HG02885 (cell line): ENCODE measurements at regions not wholly inside any gene's neighbourhood (a gene's known extent, or its start where the extent isn't known, plus 50 kb on each side); places are given as distances from the start of the nearest gene placed in this dataset.
"Not testable (repeated sequence)": the region's sequence is repeated elsewhere in the genome, so short reads cannot be mapped to it uniquely, and the experiment has no call there.

Experiments used
- ATAC-seq: cut with Tn5 transposase; IDR thresholded peaks from one replicate; pipeline ENCODE4 v1.9.1; 2021; ENCODE audit warnings: mild to moderate bottlenecking; ENCODE audit not compliant: unreplicated experiment, poor library complexity

DNA sequence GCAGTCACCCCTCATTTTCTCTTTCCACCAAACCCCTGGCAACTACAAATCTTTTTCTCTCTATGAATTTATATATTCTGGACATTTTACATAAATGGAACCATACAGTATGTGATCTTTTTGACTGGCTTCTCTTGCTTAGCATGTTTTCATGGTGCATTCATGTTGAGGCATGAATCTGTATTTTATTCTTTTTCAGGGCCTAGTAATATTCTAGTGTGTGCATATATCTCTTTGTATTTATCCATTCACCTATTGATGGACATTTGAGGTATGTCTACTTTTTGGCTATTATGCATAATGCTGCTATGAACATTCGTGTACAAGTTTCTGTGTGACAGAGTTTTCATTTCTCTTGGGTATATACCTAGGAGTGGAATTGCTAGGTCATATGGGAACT lies 78.2 kb downstream of the HACD1 start:
- no peak for ATAC-seq

DNA sequence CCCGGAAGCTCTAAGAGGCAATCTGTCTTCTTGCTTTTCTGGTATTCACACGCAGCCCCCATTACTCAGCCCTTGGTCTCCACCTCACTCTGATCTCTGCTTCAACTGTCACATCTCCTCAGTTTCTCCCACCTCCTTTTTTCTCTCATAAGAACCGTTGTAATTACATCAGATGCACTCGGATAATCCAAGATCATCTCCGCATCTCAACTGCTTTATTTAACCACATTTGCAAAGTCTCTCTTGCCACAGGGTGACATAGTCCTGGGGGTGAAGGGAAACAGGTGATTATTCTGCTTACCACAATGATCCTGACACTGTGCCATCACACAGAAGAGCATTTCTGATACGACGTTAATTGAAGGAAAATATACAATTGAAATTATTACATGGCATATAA lies 79.9 kb downstream of the HACD1 start:
- no peak for ATAC-seq

DNA sequence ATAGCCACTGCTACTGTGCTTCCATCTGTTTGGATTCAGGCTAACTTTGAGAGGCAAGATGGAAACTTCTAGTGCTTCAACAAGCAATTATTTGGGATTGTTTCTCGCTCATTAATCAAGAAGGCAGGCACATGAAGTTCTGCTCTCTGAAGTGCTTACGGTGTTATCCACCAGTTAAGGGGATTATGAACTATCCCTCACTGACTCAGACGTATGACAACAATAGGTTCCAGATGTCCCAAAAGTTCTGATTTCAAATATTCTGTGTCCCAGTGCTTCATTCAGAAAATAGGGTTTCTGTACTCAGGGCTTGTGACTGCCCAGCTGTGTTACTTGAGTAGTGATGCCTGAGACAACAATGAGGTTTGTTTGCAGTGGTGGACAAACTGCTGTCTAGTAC lies 81.0 kb downstream of the HACD1 start:
- ATAC-seq = no peak

DNA sequence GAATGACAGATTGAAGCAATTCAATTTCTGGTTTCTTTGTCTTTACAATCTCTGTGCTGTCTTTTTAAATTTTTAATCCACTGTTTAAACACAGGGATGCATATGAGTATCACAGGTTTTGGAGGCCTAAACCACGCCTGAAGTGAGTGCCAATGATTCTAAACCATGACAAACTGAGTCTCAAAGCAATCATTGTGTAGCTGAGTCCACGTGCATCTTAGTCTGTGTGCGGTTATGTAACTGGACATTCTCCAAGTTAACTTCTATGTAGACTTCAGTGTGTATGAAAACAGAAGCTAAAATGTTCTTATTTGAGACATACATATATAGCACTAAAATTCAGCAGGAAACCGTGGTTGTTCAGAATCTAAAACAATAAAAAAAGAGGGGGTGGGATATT lies 79.3 kb upstream of the ST8SIA6 start:
- ATAC-seq = no peak

DNA sequence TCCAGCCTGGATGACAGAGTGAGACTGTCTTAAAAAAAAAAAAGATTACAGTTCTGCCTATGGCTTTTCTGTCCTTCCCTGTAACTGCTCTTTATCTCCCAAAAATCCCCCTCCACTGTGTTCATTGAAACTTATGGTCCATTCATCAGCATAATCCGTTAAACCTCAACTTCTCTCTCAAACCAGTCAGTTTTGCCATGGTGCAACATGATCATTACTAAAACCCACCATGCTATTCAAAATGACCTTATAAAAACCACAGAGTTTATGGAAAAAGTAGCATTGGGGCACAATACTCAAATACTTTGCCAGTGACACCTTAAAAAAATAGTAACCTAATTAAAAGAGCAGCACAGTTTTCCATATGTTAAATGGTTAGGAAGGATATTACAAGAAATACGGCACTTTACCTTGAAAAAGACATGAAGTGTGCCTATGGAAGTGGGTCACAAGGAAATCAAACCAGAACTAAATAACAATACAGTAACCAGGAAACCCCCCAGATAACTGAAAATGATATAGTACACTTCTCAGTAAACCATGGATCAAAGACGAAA lies 74.0 kb upstream of the ST8SIA6 start:
- ATAC-seq = no peak

DNA sequence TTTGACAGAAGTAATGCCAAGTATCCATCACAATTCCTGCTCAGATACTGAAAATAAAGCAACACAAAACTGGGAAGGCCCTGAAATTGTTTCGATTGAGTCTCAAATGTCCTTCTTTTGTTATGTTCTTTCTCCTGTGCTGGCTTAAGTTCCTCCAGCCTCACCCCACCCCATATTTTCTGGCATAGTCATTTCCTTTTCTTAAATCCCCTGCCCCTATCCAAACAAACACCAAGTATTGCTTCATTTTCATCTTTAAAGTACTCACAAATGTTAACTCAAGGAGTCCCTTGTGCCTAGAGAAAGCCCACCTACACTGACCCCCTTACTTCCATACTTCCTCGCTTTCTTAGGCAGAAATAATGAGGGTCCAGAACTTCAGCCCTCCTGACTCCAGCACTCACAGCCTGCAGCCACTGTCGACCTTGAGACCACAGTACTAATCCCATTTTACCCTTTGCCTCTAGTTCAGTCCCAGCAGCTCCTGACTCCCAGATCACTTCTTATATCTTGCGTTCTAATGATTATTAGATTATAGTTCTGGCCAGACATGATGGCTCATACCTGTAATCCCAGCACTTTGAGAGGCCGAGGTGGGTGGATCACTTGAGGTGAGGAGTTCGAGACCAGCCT lies 73.2 kb upstream of the ST8SIA6 start:
- no peak for ATAC-seq

DNA sequence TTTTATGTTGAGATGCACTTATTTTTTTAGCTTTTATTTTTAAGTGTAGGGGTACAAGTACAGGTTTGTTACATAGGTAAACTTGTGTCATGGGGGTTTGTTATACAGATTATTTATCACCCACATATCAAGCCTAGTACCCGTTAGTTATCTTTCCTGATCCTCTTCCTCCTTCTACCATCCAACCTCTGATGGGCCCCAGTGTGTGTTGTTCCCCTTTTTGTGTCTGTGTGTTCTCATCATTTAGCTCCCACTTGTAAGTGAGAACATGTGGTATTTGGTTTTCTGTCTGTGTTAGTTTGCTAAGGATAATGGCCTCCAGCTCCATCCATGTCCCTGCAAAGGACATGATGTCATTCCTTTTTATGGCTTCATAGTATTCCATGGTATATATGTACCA lies 72.2 kb upstream of the ST8SIA6 start:
- not testable (repeated sequence) for ATAC-seq

DNA sequence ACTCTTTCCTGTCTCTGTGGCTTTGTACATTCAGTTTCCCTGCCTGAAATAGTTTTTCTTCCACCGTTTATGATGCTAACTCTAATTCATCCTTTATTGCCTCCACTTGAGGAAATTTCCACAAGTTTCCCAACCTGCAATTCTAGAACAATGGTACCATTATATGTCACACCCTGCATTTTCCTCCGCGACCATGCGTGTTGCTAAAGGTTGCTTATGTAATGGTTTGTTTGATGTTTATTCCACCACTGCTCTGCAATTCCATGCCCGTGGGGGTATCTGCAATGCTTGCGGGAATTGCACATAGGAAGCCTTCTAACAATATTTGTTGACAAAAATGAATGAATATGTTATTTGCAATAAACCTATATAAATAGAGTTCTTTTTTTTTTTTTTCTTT lies 69.5 kb upstream of the ST8SIA6 start:
- no peak for ATAC-seq

DNA sequence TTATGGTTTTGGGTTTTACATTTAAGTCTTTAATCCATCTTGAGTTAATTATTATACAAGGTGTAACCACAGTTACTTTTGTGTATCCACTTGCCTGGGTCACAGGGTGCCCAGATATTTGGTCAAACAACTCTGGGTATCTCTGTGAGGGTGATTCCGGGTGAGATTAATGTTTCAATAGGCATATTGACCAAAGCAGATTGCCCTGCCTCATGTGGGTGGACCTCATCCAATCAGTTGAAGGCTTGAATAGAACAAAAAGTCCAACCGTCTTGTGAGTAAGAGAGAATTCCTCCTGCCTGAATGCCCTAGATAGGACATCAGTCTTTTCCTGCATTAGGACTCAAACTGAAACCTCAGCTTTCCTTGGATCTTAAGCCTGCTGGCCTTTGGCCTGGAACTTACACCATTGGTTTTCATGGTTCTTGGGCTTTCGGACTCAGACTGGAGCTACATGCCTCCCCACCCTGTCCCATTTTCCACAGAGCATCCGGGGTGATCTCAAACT lies 68.9 kb upstream of the ST8SIA6 start:
- ATAC-seq = no peak

DNA sequence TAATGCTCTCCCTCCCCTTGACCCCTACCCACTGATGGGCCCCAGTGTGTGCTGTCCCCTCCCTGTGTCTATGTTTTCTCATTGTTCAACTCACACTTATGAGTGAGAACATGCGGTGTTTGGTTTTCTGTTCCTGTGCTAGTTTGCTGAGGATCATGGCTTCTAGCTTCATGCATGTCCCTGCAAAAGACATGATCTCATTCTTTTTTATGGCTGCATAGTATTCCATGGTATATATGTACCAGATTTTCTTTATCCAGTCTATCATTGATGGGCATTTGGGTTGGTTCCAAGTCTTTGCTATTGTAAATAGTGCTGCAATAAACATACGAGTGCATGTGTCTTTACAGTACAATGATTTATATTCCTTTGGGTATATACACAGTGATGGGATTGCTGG lies 67.9 kb upstream of the ST8SIA6 start:
- ATAC-seq = not testable (repeated sequence)

DNA sequence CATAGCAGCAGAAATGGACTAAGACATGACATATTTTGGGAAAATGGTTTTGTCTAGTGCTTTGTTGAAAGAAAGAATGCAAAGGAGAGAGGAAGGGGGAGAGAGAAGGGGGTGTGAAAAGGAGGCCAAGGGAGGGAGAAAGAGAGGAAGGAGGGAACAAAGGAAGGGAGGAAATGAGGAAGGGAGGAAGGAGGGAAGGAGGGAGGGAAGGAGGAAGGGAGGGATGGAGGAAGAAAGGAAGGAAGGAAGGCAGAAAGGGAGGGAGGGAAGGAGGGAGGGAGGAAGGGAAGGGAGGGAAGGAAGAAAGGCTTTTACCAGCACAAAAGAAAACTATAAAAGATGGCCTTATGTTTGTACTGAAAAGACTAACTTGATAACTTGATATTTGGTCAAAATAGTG lies 65.1 kb upstream of the ST8SIA6 start:
- ATAC-seq = no peak

DNA sequence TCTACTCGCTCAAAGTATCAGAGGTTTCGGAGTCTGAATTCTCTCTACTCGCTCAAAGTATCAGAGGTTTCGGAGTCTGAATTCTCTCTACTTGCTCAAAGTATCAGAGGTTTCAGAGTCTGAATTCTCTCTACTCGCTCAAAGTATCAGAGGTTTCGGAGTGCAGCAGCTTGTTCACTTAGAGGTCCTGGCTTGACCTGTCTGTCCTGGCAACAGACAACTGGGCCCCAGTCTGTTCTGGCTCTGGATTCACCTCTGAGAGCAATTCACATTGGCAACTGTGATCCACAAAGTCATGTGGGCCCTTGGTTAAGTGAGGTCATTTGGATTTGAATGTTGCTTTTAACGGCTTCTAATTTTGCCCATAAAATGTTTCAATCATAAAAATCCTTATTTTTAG lies 63.9 kb upstream of the ST8SIA6 start:
- no peak for ATAC-seq

DNA sequence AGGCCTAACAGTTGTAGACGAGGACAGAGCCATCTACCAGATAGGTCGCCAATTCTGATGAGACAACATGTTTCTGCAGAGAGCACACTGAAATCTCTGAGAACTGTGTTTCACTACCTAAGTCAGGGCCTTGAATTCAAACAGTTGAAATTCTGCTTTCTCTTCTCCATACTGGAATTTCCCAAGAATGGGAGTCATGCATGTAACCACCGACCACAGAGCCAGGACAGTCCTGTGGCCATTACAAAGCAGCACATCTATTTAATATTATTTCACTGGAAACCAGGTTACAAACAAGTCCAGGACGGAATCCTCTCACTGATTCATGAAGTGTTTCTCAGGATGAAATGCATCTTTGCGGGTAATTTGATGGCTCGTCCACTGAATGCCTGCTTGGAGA lies 62.0 kb upstream of the ST8SIA6 start:
- no peak for ATAC-seq

DNA sequence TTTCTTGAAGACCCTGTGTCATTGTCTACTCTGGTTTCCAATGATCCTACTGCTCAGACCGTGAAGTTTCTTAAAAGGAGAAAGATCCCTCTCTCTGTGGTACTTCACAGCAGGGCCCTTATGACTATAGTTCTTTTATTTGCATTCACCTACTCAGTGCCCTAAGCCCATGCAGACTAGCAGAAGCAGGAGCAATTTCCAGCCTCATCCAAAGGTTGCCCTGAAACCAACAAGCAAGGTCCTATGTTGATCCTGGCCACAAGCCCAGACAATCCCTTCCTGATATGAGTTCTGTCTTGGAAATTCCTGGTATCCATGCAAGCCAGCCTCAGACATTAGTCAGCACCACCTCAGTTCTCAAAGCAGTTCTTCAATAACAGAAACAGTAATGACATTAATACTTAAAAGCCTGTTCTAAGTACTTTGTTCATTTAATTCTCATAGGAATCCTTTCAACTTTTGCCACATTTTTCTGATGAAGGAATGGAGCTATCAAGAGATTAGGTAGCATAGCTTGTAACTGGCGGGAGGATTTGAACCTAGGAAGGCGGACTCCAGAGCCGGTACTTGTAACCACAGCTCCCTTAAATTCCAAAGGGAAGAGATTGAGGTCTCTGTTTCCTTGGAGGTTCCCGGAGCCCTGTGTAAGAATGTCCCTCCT lies 58.1 kb upstream of the ST8SIA6 start:
- peak; percentile 26 for ATAC-seq

DNA sequence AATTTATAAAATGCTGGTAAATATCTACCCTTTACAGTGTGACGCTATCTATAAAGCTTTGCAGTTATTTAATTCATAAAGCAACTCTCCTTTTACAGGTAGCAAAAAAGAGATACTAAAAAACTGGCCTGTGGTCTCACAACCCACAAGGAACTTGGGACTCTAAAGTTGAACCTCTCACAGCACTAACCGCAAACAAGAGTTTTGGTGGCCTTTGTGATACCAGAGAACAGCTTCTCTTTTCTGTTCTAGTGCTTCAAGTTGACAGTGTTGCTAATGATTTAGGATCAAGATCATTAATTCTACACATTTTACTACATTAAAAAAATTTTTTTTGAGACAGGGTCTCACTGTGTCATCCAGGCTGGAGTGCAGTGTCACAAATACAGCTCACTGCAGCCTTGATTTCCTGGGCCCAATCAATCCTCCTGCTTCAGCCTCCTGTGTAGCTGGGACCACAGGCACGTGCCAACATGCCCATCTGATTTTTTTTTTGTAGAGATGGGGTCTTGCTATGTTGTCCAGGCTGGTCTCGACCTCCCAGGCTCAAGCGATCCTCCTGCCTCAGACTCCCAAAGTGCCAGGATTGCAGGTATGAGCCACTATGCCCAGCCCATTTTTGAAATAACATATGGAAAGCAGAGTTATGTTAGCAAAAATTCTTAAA lies 56.0 kb upstream of the ST8SIA6 start:
- ATAC-seq = peak; percentile 76

DNA sequence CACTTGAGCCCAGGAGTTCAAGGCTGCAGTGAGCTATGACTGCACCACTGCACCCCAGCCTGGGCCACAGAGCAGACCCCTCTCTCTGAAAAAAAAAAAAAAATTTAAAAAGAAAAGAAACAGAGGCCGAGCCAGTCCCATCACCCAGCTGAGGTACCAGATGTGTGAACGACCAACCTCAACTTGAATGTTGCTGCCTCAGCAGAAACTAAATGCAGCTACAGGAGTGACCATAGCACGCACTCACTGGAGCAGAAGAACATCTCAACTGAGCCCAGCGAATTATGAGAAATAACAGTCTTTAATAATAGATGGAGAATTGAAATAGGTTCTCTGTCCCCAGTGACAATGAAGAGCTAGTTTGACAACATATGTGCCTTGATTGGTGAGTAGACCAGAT lies 53.1 kb upstream of the ST8SIA6 start:
- no peak for ATAC-seq

DNA sequence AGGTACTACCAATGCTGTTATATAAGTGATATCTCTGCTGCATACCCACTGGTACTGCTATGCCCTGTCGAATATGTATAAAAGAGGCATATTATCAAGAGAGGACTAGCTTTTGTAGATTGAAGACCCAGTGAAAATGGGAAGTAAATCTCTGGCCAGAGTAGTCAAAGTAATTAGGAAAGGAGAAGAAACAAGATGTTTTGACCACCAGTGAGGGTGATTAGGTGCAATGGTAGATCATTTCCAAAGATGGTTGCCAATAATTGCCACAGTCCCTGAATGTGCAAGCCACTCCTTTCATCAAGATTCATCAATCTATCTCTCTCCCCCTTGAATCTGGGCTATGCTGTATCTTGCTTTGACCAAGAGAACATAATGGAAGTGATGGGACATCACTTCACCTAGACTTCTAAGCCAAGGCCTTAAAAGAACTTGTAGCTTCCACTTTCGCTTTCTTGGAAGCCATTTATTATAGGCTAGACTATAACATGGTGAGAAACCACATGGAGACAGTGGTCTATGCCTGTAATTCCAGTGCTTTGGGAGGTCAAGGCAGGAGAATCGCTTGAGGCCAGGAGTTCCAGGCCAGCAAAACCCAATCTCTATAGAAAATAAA lies 52.6 kb upstream of the ST8SIA6 start:
- no peak for ATAC-seq

DNA sequence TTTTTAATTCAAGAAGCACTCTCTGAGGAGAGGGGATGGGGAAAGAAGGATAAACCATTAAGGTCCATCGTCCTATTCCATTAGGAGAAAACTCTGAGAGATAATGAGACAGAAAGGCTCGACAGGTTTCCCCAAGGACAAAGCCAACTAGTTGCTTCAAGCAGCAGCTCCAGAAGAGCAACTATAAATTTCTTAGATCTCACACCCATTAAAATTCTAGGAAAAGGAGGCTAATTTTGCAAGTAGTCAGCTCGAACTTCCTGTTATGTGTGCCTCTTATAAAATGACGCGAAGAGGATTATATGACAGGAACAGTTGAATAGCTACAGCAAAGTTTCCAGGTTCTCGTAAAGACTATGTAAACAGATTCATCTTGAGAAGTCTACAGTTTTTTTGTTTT lies 52.0 kb upstream of the ST8SIA6 start:
- ATAC-seq = no peak

DNA sequence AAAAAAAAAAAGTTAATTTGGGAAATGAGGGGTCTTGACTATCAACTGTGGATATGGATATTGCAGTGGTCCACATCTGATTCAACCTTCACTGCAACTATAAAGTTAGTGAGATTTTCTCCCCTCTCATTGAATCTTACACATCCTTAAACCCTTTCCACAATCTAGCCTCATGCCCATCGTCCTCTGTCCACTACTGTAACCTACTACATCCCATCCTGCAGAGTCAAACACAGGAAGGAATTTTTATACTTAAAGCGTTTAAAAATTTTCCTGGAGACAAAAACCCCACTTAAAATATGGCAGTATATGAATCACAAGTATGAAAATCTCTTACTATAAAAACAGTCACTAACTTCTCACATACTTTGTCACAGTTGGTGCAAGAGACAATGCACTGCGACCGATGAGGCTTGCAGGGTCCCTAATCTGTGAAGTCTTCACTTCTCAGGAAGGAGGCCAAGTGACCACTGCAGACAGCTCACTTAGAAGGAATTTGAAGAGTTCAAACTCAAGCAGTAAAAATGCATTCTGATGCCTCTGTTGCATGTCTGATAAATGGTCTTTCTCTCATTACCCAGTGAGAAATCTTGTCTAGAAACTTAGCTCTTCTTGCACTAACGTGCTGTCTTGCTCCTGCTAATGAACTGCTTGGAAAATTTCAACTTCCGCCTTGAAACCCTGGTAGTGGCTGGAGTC lies 50.3 kb upstream of the ST8SIA6 start:
- ATAC-seq = no peak
